Body of pancreas (tissue), 4 donors: ENCODE measurements at regions not wholly inside any gene's neighbourhood (a gene's known extent, or its start where the extent isn't known, plus 50 kb on each side); places are given as distances from the start of the nearest gene placed in this dataset.

Source experiments
- ATAC-seq: fragments of 150-250 bp; one replicate; pipeline ENCODE4 v1.9.1; 2016
- DNase-seq, 4 donors: peaks; one replicate each; pipeline ENCODE4 v3.0.0-alpha.2; 2019
- H3K27ac ChIP-seq, 4 donors: fragments of 200-600 bp; sonication (generic); 1 replicate in 3 of 4; 2 replicates in 1 of 4; pipeline versions ENCODE4 v1.5.1 to v1.6.1; 2016 to 2019; ENCODE audit warnings: mild to moderate bottlenecking in 1 of 4, mixed read lengths in 1 of 4, moderate library complexity in 1 of 4
- H3K27me3 ChIP-seq, 2 donors: fragments of 200-600 bp; sonication (generic); one replicate each; pipeline ENCODE4 v1.6.0; 2016; ENCODE audit warnings: mild to moderate bottlenecking in 1 of 2
- H3K36me3 ChIP-seq, 2 donors: fragments of 200-600 bp; sonication (generic); replicated peaks in 1 of 2; 2 replicates each; pipeline ENCODE4 v1.5.1; 2016; ENCODE audit warnings: low read depth in 2 of 2; ENCODE audit not compliant: insufficient read depth in 1 of 2
- H3K4me1 ChIP-seq: fragments of 200-600 bp; sonication (generic); one replicate; pipeline ENCODE4 v1.6.0; 2016
- H3K4me3 ChIP-seq, 2 donors: fragments of 200-600 bp; sonication (generic); 1 replicate in 1 of 2; 2 replicates in 1 of 2; pipeline ENCODE4 v1.5.1; 2016 to 2019
- H3K9me3 ChIP-seq, 3 donors: fragments of 200-600 bp; sonication (generic); 1 replicate in 2 of 3; 2 replicates in 1 of 3; pipeline ENCODE4 v1.5.1; 2016
- CTCF ChIP-seq, 7 experiments: fragments of 450-650 bp in 4 of 7; fragments of 200-600 bp in 3 of 7; sonication (generic) in 3 of 7; IDR thresholded peaks; one replicate each; pipeline ENCODE4 v1.5.1; 2016 to 2019; ENCODE audit warnings: antibody characterized with exemption in 7 of 7
- POLR2A ChIP-seq, 3 donors: fragments of 450-650 bp; IDR thresholded peaks; one replicate each; pipeline ENCODE4 v1.6.1; 2016; ENCODE audit warnings: antibody characterized with exemption in 3 of 3, mild to moderate bottlenecking in 2 of 3
- WGBS, 2 donors: methylation state at CpG; one replicate each; pipeline ENCODE4 v1.1.5; 2017; 5-methylcytosine and 5-hydroxymethylcytosine counted together
- intact Hi-C: fragments of 100-400 bp; cut with DNase I; formaldehyde crosslinking; loops from one replicate; pipeline ENCODE4 v1.15.1; 2023

GRCh38 chr10:118112543-118113125, 65.9 kb upstream of the RAB11FIP2 start:
- TF ChIP-seq CTCF (IDR thresholded peaks at IDR 0.05) (no peak), POLR2A (IDR thresholded peaks at IDR 0.05) (no peak)
- Histone ChIP-seq H3K27ac (no peak overlapping the region), H3K9me3 (no peaks in the 10 kb centered on the region), H3K4me3 (no peak overlapping the region), H3K27me3 (no peaks in the 10 kb centered on the region), H3K36me3 (no peaks in the 10 kb centered on the region), H3K4me1 (no peaks in the 10 kb centered on the region)
- 92 to 98% methylated on average over 6 of the region's 6 CpGs for WGBS, 2 donors
- DNase-seq = no peak
- intact Hi-C loops = no loop called here
- no peak for ATAC-seq

GRCh38 chr10:118110750-118111149, 64.0 kb upstream of the RAB11FIP2 start:
- ATAC-seq = no peak
- no peak overlapping the region for H3K27ac ChIP-seq
- no peaks in the 10 kb centered on the region for H3K4me1 ChIP-seq
- intact Hi-C loops = no loop called here
- no peak for DNase-seq
- no peaks in the 10 kb centered on the region for H3K9me3 ChIP-seq
- 85 to 95% methylated on average over 1 of the region's 1 CpG for WGBS, 2 donors
- no peak overlapping the region for H3K4me3 ChIP-seq
- H3K27me3 ChIP-seq = no peaks in the 10 kb centered on the region
- no peaks in the 10 kb centered on the region for H3K36me3 ChIP-seq
- TF ChIP-seq CTCF (IDR thresholded peaks at IDR 0.05) (no peak), POLR2A (IDR thresholded peaks at IDR 0.05) (no peak)

- TF ChIP-seq CTCF (IDR thresholded peaks at IDR 0.05) (no peak), POLR2A (IDR thresholded peaks at IDR 0.05) (no peak)
- ATAC-seq = no peak
- DNase-seq = no peak
- Histone ChIP-seq H3K27ac (no peak overlapping the region), H3K9me3 (no peaks in the 10 kb centered on the region), H3K4me3 (no peak overlapping the region), H3K4me1 (no peaks in the 10 kb centered on the region), H3K36me3 (no peaks in the 10 kb centered on the region), H3K27me3 (no peaks in the 10 kb centered on the region)
- intact Hi-C loops = loop anchor here (10.0 kb wide), 1 partner anchor 564 kb away; the partner anchor contains the start of gene EMX2
- WGBS, 2 donors = 79 to 82% methylated on average over 20 of the region's 20 CpGs
These were observed 61.7 kb upstream of the RAB11FIP2 start for GRCh38 chr10:118108194-118109026.

- H3K36me3 ChIP-seq = no peaks in the 10 kb centered on the region
- no peak for ATAC-seq
- H3K27ac ChIP-seq = no peak overlapping the region
- H3K4me3 ChIP-seq = no peak overlapping the region
- WGBS, 2 donors = 58 to 72% methylated on average over 2 of the region's 2 CpGs
- H3K4me1 ChIP-seq = no peaks in the 10 kb centered on the region
- TF ChIP-seq POLR2A (IDR thresholded peaks at IDR 0.05) = no peak
- TF ChIP-seq CTCF (IDR thresholded peaks at IDR 0.05) = no peak
- no peaks in the 10 kb centered on the region for H3K9me3 ChIP-seq
- intact Hi-C loops = loop anchor here (10.0 kb wide), 1 partner anchor 563 kb away; the partner anchor contains the start of gene EMX2
- no peaks in the 10 kb centered on the region for H3K27me3 ChIP-seq
- DNase-seq = no peak
These were observed 60.8 kb upstream of the RAB11FIP2 start for GRCh38 chr10:118107541-118107940.
